H9 (cell line): ENCODE measurements at regions not wholly inside any gene's neighbourhood (a gene's known extent, or its start where the extent isn't known, plus 50 kb on each side); places are given as distances from the start of the nearest gene placed in this dataset.

Experiments used
- DNase-seq: peaks from one replicate; pipeline ENCODE4 v3.0.0-alpha.2; 2017
- H2AFZ ChIP-seq: one replicate; pipeline ENCODE4 v1.6.1; 2013; ENCODE audit warnings: mild to moderate bottlenecking, low read length, control low read depth, moderate library complexity
- H2AK5ac ChIP-seq: 2 replicates; pipeline ENCODE4 v1.6.1; 2013; ENCODE audit warnings: low read length, control low read depth, mixed read lengths; ENCODE audit not compliant: insufficient read length
- H2BK120ac ChIP-seq: one replicate; pipeline ENCODE4 v1.6.1; 2013; ENCODE audit warnings: low read depth, mild to moderate bottlenecking, low read length, control low read depth, inconsistent platforms; ENCODE audit not compliant: poor library complexity, severe bottlenecking
- H2BK12ac ChIP-seq: 2 replicates; pipeline ENCODE4 v1.6.1; 2013; ENCODE audit warnings: low read length, control low read depth, mixed read lengths, low read depth; ENCODE audit not compliant: insufficient read length
- H2BK15ac ChIP-seq: 2 replicates; pipeline ENCODE4 v1.6.1; 2013; ENCODE audit warnings: low read depth, low read length, control low read depth
- H2BK20ac ChIP-seq: one replicate; pipeline ENCODE4 v1.6.1; 2013; ENCODE audit warnings: low read depth, mild to moderate bottlenecking, low read length, control low read depth, inconsistent platforms; ENCODE audit not compliant: poor library complexity, severe bottlenecking
- H2BK5ac ChIP-seq: 2 replicates; pipeline ENCODE4 v1.6.1; 2013; ENCODE audit warnings: low read length, control low read depth, mixed read lengths; ENCODE audit not compliant: insufficient read length
- H3K14ac ChIP-seq: 2 replicates; pipeline ENCODE4 v1.6.1; 2013; ENCODE audit warnings: low read length, control low read depth; ENCODE audit not compliant: insufficient read depth
- H3K18ac ChIP-seq: 2 replicates; pipeline ENCODE4 v1.6.1; 2013; ENCODE audit warnings: low read depth, mild to moderate bottlenecking, mixed read lengths, low read length, control low read depth; ENCODE audit not compliant: insufficient read length
- H3K23ac ChIP-seq: 2 replicates; pipeline ENCODE4 v1.6.1; 2013; ENCODE audit warnings: low read length, control low read depth, mixed read lengths, low read depth; ENCODE audit not compliant: insufficient read length
- H3K23me2 ChIP-seq: 2 replicates; pipeline ENCODE4 v1.6.1; 2013; ENCODE audit warnings: low read depth, mild to moderate bottlenecking, mixed read lengths, low read length, control low read depth; ENCODE audit not compliant: insufficient read length, poor library complexity, severe bottlenecking
- H3K27ac ChIP-seq: 2 replicates; pipeline ENCODE4 v1.5.1; 2013; ENCODE audit warnings: low read length, control low read depth, mixed read lengths, low read depth; ENCODE audit not compliant: insufficient read length
- H3K27me3 ChIP-seq: 2 replicates; pipeline ENCODE4 v1.6.1; 2013; ENCODE audit warnings: low read length, control low read depth, inconsistent platforms; ENCODE audit not compliant: insufficient read depth
- H3K4ac ChIP-seq: 2 replicates; pipeline ENCODE4 v1.6.1; 2013; ENCODE audit warnings: low read depth, mild to moderate bottlenecking, control low read depth, inconsistent platforms, low read length, moderate library complexity
- H3K4me1 ChIP-seq: 2 replicates; pipeline ENCODE4 v1.6.1; 2013; ENCODE audit warnings: low read length, control low read depth, inconsistent platforms; ENCODE audit not compliant: insufficient read depth
- H3K4me2 ChIP-seq: 2 replicates; pipeline ENCODE4 v1.6.1; 2013; ENCODE audit warnings: low read length, control low read depth, mixed read lengths; ENCODE audit not compliant: insufficient read length, insufficient read depth
- H3K56ac ChIP-seq: 2 replicates; pipeline ENCODE4 v1.6.1; 2013; ENCODE audit warnings: low read depth, mild to moderate bottlenecking, mixed read lengths, low read length, control low read depth; ENCODE audit not compliant: insufficient read length
- H3K79me1 ChIP-seq: 2 replicates; pipeline ENCODE4 v1.6.1; 2013; ENCODE audit warnings: low read depth, mild to moderate bottlenecking, moderate library complexity, low read length, control low read depth, inconsistent platforms; ENCODE audit not compliant: insufficient read depth, poor library complexity, severe bottlenecking
- H3K79me2 ChIP-seq: 2 replicates; pipeline ENCODE4 v1.6.1; 2013; ENCODE audit warnings: low read length, control low read depth, inconsistent platforms; ENCODE audit not compliant: insufficient read depth
- H3K9ac ChIP-seq: 2 replicates; pipeline ENCODE4 v1.6.1; 2013; ENCODE audit warnings: low read length, control low read depth, mixed read lengths; ENCODE audit not compliant: insufficient read length; ENCODE audit errors: extremely low read depth
- H3K9me3 ChIP-seq: one replicate; pipeline ENCODE4 v1.6.1; 2013; ENCODE audit warnings: low read depth, low read length, inconsistent platforms; ENCODE audit not compliant: control insufficient read depth
- H3T11ph ChIP-seq: one replicate; pipeline ENCODE4 v1.6.1; 2013; ENCODE audit warnings: mild to moderate bottlenecking, low read length, control low read depth, inconsistent platforms
- H4K20me1 ChIP-seq: one replicate; pipeline ENCODE4 v1.6.1; 2013; ENCODE audit not compliant: control insufficient read depth, insufficient read length, insufficient read depth
- H4K5ac ChIP-seq: 2 replicates; pipeline ENCODE4 v1.6.1; 2013; ENCODE audit warnings: low read depth, mild to moderate bottlenecking, mixed read lengths, low read length, control low read depth; ENCODE audit not compliant: insufficient read length
- H4K8ac ChIP-seq: replicated peaks from 2 replicates; pipeline ENCODE4 v1.6.1; 2013; ENCODE audit warnings: low read length, control low read depth, mixed read lengths, low read depth; ENCODE audit not compliant: insufficient read length
- H4K91ac ChIP-seq: 2 replicates; pipeline ENCODE4 v1.6.1; 2013; ENCODE audit warnings: low read depth, mild to moderate bottlenecking, moderate library complexity, mixed read lengths, low read length, control low read depth; ENCODE audit not compliant: insufficient read length
- H3K27ac Mint-ChIP-seq, 3 experiments: 2 replicates in 2 of 3; 3 replicates in 1 of 3; pipeline ENCODE4 v1.8.0; 2020 to 2021; ENCODE audit warnings: mixed read lengths in 3 of 3, mild to moderate bottlenecking in 1 of 3, moderate library complexity in 1 of 3
- H3K27me3 Mint-ChIP-seq: 2 replicates; pipeline ENCODE4 v1.8.0; 2021; ENCODE audit warnings: low read depth, mild to moderate bottlenecking, moderate library complexity, mixed read lengths
- H3K36me3 Mint-ChIP-seq, 3 experiments: 2 replicates in 2 of 3; 3 replicates in 1 of 3; pipeline ENCODE4 v1.8.0; 2020 to 2021; ENCODE audit warnings: low read depth in 3 of 3, mixed read lengths in 3 of 3; ENCODE audit not compliant: insufficient read depth in 1 of 3
- H3K4me1 Mint-ChIP-seq, 2 experiments: 2 replicates each; pipeline ENCODE4 v1.8.0; 2020; ENCODE audit warnings: mixed read lengths in 2 of 2
- H3K4me3 Mint-ChIP-seq, 2 experiments: 2 replicates in 1 of 2; 3 replicates in 1 of 2; pipeline ENCODE4 v1.8.0; 2020 to 2021; ENCODE audit warnings: mild to moderate bottlenecking in 2 of 2, mixed read lengths in 2 of 2, moderate library complexity in 1 of 2
- H3K9me3 Mint-ChIP-seq, 2 experiments: 2 replicates in 1 of 2; 3 replicates in 1 of 2; pipeline ENCODE4 v1.8.0; 2020; ENCODE audit warnings: mild to moderate bottlenecking in 2 of 2, mixed read lengths in 2 of 2, moderate library complexity in 1 of 2
- WGBS: extraction: QIAGEN DNeasy Blood & Tissue Kit; methylation state at CpG from one replicate; pipeline ENCODE4 v1.1.7; 2013; ENCODE audit warnings: missing lambda C conversion rate, low lambda C conversion rate, mixed read lengths; ENCODE audit not compliant: insufficient read length; ENCODE audit errors: extremely low coverage; 5-methylcytosine and 5-hydroxymethylcytosine counted together
- TF ChIP-seq, protein P1 (sequence below): fragments of 200-600 bp; sonication (generic); conservative IDR thresholded peaks from 3 replicates; pipeline ENCODE4 v1.8.0; 2021; ENCODE audit warnings: antibody characterized with exemption, mild to moderate bottlenecking

DNA sequence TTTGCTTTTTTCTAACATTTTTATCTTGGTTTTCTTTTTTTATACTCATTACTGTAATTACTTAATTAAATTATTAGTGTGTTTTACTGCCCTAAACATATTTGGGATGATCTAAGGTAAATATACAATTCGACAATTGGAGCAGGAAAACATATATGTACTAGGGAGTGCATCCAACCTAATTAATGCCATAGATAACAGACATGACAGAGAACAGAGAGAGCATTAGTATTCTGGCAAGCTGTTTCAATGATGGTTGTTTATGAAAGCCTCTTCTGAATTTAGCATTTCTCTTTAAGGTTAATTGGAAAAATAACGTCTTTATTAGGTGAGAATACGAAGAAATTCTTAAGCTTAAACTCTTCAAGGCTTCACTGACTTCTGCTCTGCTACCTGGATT lies 300.1 kb upstream of the PRR16 start:
- H4K5ac ChIP-seq = no peak overlapping the region
- Mint-ChIP-seq H3K27me3 (no peaks in the 10 kb centered on the region), H3K4me3 (no peak overlapping the region), H3K36me3 (no peaks in the 10 kb centered on the region), H3K9me3 (no peaks in the 10 kb centered on the region), H3K27ac (no peak overlapping the region), H3K4me1 (no peaks in the 10 kb centered on the region)
- no peak overlapping the region for H2BK120ac ChIP-seq
- H4K8ac ChIP-seq = no peak overlapping the region
- H2BK20ac ChIP-seq = no peak overlapping the region
- no peaks in the 10 kb centered on the region for H3K23me2 ChIP-seq
- H2AFZ ChIP-seq = no peak overlapping the region
- H3K9me3 ChIP-seq = no peaks in the 10 kb centered on the region
- no peaks in the 10 kb centered on the region for H3K79me2 ChIP-seq
- H3K27me3 ChIP-seq = no peaks in the 10 kb centered on the region
- no peak overlapping the region for H3K18ac ChIP-seq
- no peak overlapping the region for H2BK5ac ChIP-seq
- no peak overlapping the region for H3K4ac ChIP-seq
- WGBS = no CpG with 5 or more reads among the region's 3 CpGs
- no peak overlapping the region for H2BK15ac ChIP-seq
- H4K20me1 ChIP-seq = no peaks in the 10 kb centered on the region
- no peak overlapping the region for H4K91ac ChIP-seq
- H3K4me2 ChIP-seq = no peak overlapping the region
- no peak overlapping the region for H3T11ph ChIP-seq
- no peak overlapping the region for H3K23ac ChIP-seq
- no peak overlapping the region for H2BK12ac ChIP-seq
- H3K27ac ChIP-seq = no peak overlapping the region
- H2AK5ac ChIP-seq = no peak overlapping the region
- no peak for DNase-seq
- TF ChIP-seq, protein P1, sequence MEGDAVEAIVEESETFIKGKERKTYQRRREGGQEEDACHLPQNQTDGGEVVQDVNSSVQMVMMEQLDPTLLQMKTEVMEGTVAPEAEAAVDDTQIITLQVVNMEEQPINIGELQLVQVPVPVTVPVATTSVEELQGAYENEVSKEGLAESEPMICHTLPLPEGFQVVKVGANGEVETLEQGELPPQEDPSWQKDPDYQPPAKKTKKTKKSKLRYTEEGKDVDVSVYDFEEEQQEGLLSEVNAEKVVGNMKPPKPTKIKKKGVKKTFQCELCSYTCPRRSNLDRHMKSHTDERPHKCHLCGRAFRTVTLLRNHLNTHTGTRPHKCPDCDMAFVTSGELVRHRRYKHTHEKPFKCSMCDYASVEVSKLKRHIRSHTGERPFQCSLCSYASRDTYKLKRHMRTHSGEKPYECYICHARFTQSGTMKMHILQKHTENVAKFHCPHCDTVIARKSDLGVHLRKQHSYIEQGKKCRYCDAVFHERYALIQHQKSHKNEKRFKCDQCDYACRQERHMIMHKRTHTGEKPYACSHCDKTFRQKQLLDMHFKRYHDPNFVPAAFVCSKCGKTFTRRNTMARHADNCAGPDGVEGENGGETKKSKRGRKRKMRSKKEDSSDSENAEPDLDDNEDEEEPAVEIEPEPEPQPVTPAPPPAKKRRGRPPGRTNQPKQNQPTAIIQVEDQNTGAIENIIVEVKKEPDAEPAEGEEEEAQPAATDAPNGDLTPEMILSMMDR = no peak
- no peak overlapping the region for H3K14ac ChIP-seq
- no peak overlapping the region for H3K9ac ChIP-seq
- H3K4me1 ChIP-seq = no peaks in the 10 kb centered on the region
- no peaks in the 10 kb centered on the region for H3K79me1 ChIP-seq
- H3K56ac ChIP-seq = no peak overlapping the region
